Breast epithelium (tissue), 3 donors: ENCODE measurements at regions not wholly inside any gene's neighbourhood (a gene's known extent, or its start where the extent isn't known, plus 50 kb on each side); places are given as distances from the start of the nearest gene placed in this dataset.

Source experiments
- CTCF ChIP-seq, 3 donors: fragments of 450-650 bp; IDR thresholded peaks; one replicate each; pipeline ENCODE4 v1.5.1; 2016 to 2017; ENCODE audit warnings: antibody characterized with exemption in 3 of 3, mild to moderate bottlenecking in 3 of 3, moderate library complexity in 3 of 3
- POLR2A ChIP-seq: fragments of 450-650 bp; IDR thresholded peaks from one replicate; pipeline ENCODE4 v1.6.1; 2016; ENCODE audit warnings: antibody characterized with exemption, mild to moderate bottlenecking, moderate library complexity
- POLR2AphosphoS5 ChIP-seq, 3 donors: sonication (generic); formaldehyde crosslinking; IDR thresholded peaks; one replicate each; pipeline ENCODE4 v1.6.1; 2017; ENCODE audit warnings: antibody characterized with exemption in 3 of 3

GRCh38 chr3:39750712-39751111, 58.7 kb upstream of the MYRIP start:
- TF ChIP-seq CTCF (IDR thresholded peaks at IDR 0.05) (no peak), POLR2AphosphoS5 (IDR thresholded peaks at IDR 0.05) (no peak), POLR2A (no peak)
